GM23338 (cell line): ENCODE measurements at regions not wholly inside any gene's neighbourhood (a gene's known extent, or its start where the extent isn't known, plus 50 kb on each side); places are given as distances from the start of the nearest gene placed in this dataset.

Source experiments
- ATAC-seq: fragments of 200-7000 bp; cut with Tn5 transposase; 3 replicates; pipeline ENCODE4 v1.9.1; 2020
- DNase-seq: peaks from one replicate; pipeline ENCODE4 v3.0.0-alpha.2; 2015; ENCODE audit warnings: low spot score
- H2AFZ ChIP-seq: fragments of 200-600 bp; sonication (generic); 2 replicates; pipeline ENCODE4 v1.8.0; 2016; ENCODE audit warnings: antibody characterized with exemption, mild to moderate bottlenecking, moderate library complexity
- H3F3A ChIP-seq: fragments of 200-600 bp; sonication (generic); replicated peaks from 2 replicates; pipeline ENCODE4 v1.8.0; 2017; ENCODE audit warnings: antibody characterized with exemption, mixed run types, low read depth
- H3K27ac ChIP-seq: fragments of 200-600 bp; sonication (generic); 2 replicates; pipeline ENCODE4 v1.6.1; 2016; ENCODE audit warnings: low read depth
- H3K27me3 ChIP-seq: fragments of 200-600 bp; sonication (generic); 2 replicates; pipeline ENCODE4 v1.8.0; 2016; ENCODE audit warnings: mild to moderate bottlenecking, mixed run types, moderate library complexity; ENCODE audit not compliant: insufficient read depth
- H3K36me3 ChIP-seq: fragments of 200-600 bp; sonication (generic); 2 replicates; pipeline ENCODE4 v1.8.0; 2016; ENCODE audit warnings: mild to moderate bottlenecking; ENCODE audit not compliant: insufficient read depth
- H3K4me1 ChIP-seq: fragments of 200-600 bp; sonication (generic); 2 replicates; pipeline ENCODE4 v1.8.0; 2016; ENCODE audit warnings: mild to moderate bottlenecking, moderate library complexity; ENCODE audit not compliant: insufficient read depth
- H3K4me2 ChIP-seq: fragments of 200-600 bp; sonication (generic); 2 replicates; pipeline ENCODE4 v1.7.1; 2017; ENCODE audit warnings: mixed run types
- H3K4me3 ChIP-seq: fragments of 200-600 bp; sonication (generic); 2 replicates; pipeline ENCODE4 v1.6.1; 2016; ENCODE audit warnings: mixed run types
- H3K79me2 ChIP-seq: fragments of 200-600 bp; sonication (generic); replicated peaks from 2 replicates; pipeline ENCODE4 v1.8.0; 2017; ENCODE audit warnings: mild to moderate bottlenecking; ENCODE audit not compliant: insufficient read depth
- H3K9me2 ChIP-seq: fragments of 200-600 bp; sonication (generic); 2 replicates; pipeline ENCODE4 v1.8.0; 2017; ENCODE audit not compliant: insufficient read depth
- H4K20me1 ChIP-seq: fragments of 200-600 bp; sonication (generic); replicated peaks from 2 replicates; pipeline ENCODE4 v1.8.0; 2017; ENCODE audit warnings: mild to moderate bottlenecking; ENCODE audit not compliant: insufficient read depth
- H3K27ac Mint-ChIP-seq: 2 replicates; pipeline ENCODE4 v1.8.0; 2020; ENCODE audit warnings: inconsistent platforms, mild to moderate bottlenecking, moderate library complexity, mixed read lengths
- H3K27me3 Mint-ChIP-seq: 3 replicates; pipeline ENCODE4 v1.8.0; 2022; ENCODE audit warnings: low read depth, mild to moderate bottlenecking, moderate library complexity, mixed read lengths, inconsistent platforms; ENCODE audit not compliant: insufficient read depth, poor library complexity
- H3K36me3 Mint-ChIP-seq: 3 replicates; pipeline ENCODE4 v1.8.0; 2021; ENCODE audit warnings: low read depth, mild to moderate bottlenecking, inconsistent platforms, moderate library complexity, mixed read lengths
- H3K4me1 Mint-ChIP-seq: 3 replicates; pipeline ENCODE4 v1.8.0; 2020; ENCODE audit warnings: mild to moderate bottlenecking, inconsistent platforms, mixed read lengths
- H3K4me3 Mint-ChIP-seq: 3 replicates; pipeline ENCODE4 v1.8.0; 2021; ENCODE audit warnings: moderate library complexity, mild to moderate bottlenecking, inconsistent platforms, mixed read lengths
- H3K9me3 Mint-ChIP-seq: 3 replicates; pipeline ENCODE4 v1.8.0; 2020; ENCODE audit warnings: moderate library complexity, mild to moderate bottlenecking, inconsistent platforms, mixed read lengths
- CREB1 ChIP-seq: fragments of 250-450 bp; sonication (Bioruptor Pico); IDR thresholded peaks from 2 replicates; pipeline ENCODE4 v1.5.0; 2020; ENCODE audit warnings: low read depth, mild to moderate bottlenecking, moderate library complexity
- CTCF ChIP-seq, 2 experiments: fragments of 200-600 bp in 1 of 2; sonication (generic) in 1 of 2; conservative IDR thresholded peaks; 2 replicates each; pipeline versions ENCODE4 v1.5.1 to v1.6.1; 2016 to 2017; ENCODE audit warnings: antibody characterized with exemption in 2 of 2, low read depth in 2 of 2, mild to moderate bottlenecking in 2 of 2, moderate library complexity in 1 of 2
- ETS1 ChIP-seq: IDR thresholded peaks from 2 replicates; pipeline ENCODE4 v1.6.1; 2016; ENCODE audit warnings: antibody characterized with exemption
- EZH2 ChIP-seq: fragments of 200-600 bp; sonication (generic); IDR thresholded peaks from one replicate; pipeline ENCODE4 v1.8.0; 2017; ENCODE audit warnings: antibody characterized with exemption, mild to moderate bottlenecking, low read depth; ENCODE audit not compliant: unreplicated experiment
- EZH2phosphoT487 ChIP-seq: fragments of 200-600 bp; sonication (generic); IDR thresholded peaks from one replicate; pipeline ENCODE4 v1.8.1; 2018; ENCODE audit warnings: antibody characterized with exemption; ENCODE audit not compliant: unreplicated experiment
- JUNB ChIP-seq: IDR thresholded peaks from one replicate; pipeline ENCODE4 v1.6.1; 2016; ENCODE audit warnings: antibody characterized with exemption; ENCODE audit not compliant: unreplicated experiment
- POLR2AphosphoS5 ChIP-seq: IDR thresholded peaks from 2 replicates; pipeline ENCODE4 v1.6.1; 2016; ENCODE audit warnings: antibody characterized with exemption, low read depth
- STAT1 ChIP-seq: IDR thresholded peaks from one replicate; pipeline ENCODE4 v1.6.1; 2016; ENCODE audit warnings: antibody characterized with exemption; ENCODE audit not compliant: unreplicated experiment
- ZNF114 ChIP-seq: fragments of 250-450 bp; sonication (Bioruptor Pico); IDR thresholded peaks from 2 replicates; pipeline ENCODE4 v1.5.0; 2020; ENCODE audit warnings: mild to moderate bottlenecking, moderate library complexity
- ZNF331 ChIP-seq: fragments of 250-450 bp; sonication (Bioruptor Pico); IDR thresholded peaks from 2 replicates; pipeline ENCODE4 v1.5.0; 2020; ENCODE audit warnings: low read depth, mild to moderate bottlenecking, moderate library complexity
- ZNF462 ChIP-seq: fragments of 250-450 bp; sonication (Bioruptor Pico); IDR thresholded peaks from 2 replicates; pipeline ENCODE4 v1.5.0; 2020; ENCODE audit warnings: mild to moderate bottlenecking, moderate library complexity

- TF ChIP-seq JUNB (no peak), STAT1 (no peak), EZH2phosphoT487 (no peak), CREB1 (CRISPR knock-in tag) (no peak)
These were observed 330.4 kb upstream of the BRINP3 start (continued) for GRCh38 chr1:190808035-190808434.

- Histone ChIP-seq H3F3A (no peaks in the 10 kb centered on the region), H4K20me1 (no peaks in the 10 kb centered on the region), H3K79me2 (no peaks in the 10 kb centered on the region), H3K36me3 (no peaks in the 10 kb centered on the region), H3K4me1 (no peaks in the 10 kb centered on the region), H3K4me2 (no peak overlapping the region), H3K4me3 (no peak overlapping the region), H3K27ac (no peak overlapping the region), H3K27me3 (no peaks in the 10 kb centered on the region), H2AFZ (no peak overlapping the region), H3K9me2 (no peaks in the 10 kb centered on the region)
- Mint-ChIP-seq H3K9me3 (no peaks in the 10 kb centered on the region; the same call in 2 of the 3 replicates), H3K27ac (no peak overlapping the region), H3K4me1 (no peaks in the 10 kb centered on the region), H3K27me3 (peaks cover 2% of the 10 kb centered on the region), H3K4me3 (no peak overlapping the region), H3K36me3 (no peaks in the 10 kb centered on the region)
- DNase-seq (no peak), ATAC-seq (no peak)
- TF ChIP-seq ZNF331 (CRISPR knock-in tag) (no peak), JUNB (no peak)
These were observed 331.6 kb upstream of the BRINP3 start for GRCh38 chr1:190809312-190809711.

- Mint-ChIP-seq H3K36me3 (no peaks in the 10 kb centered on the region), H3K4me3 (no peak overlapping the region), H3K27ac (no peak overlapping the region), H3K9me3 (no peaks in the 10 kb centered on the region; the same call in 2 of the 3 replicates), H3K27me3 (peaks cover 2% of the 10 kb centered on the region), H3K4me1 (no peaks in the 10 kb centered on the region)
- H3K4me1 ChIP-seq, result no peaks in the 10 kb centered on the region
- H3K27me3 ChIP-seq, result no peaks in the 10 kb centered on the region
- H2AFZ ChIP-seq, result 0 out of 2 replicates have a peak overlapping the region, but pooled peaks have one; percentile 2
- H3F3A ChIP-seq, result no peaks in the 10 kb centered on the region
- no peaks in the 10 kb centered on the region for H3K79me2 ChIP-seq
- H3K4me3 ChIP-seq, result no peak overlapping the region
- ATAC-seq (no peak), DNase-seq (no peak)
- H3K9me2 ChIP-seq, result no peaks in the 10 kb centered on the region
- H3K36me3 ChIP-seq, result no peaks in the 10 kb centered on the region
- H4K20me1 ChIP-seq, result no peaks in the 10 kb centered on the region
- H3K4me2 ChIP-seq, result no peak overlapping the region
- H3K27ac ChIP-seq, result no peak overlapping the region
- TF ChIP-seq STAT1 (no peak), ZNF114 (CRISPR knock-in tag) (no peak), POLR2AphosphoS5 (no peak), CTCF (conservative IDR thresholded peaks at IDR 0.05; ENCODE audit: low read depth in 2 of 2) (no peak), ZNF462 (CRISPR knock-in tag) (no peak), EZH2 (no peak), ETS1 (no peak)
These were observed 335.3 kb upstream of the BRINP3 start for GRCh38 chr1:190812996-190813395.
